ENCODE measurements at regions not wholly inside any gene's neighbourhood (a gene's known extent, or its start where the extent isn't known, plus 50 kb on each side); places are given as distances from the start of the nearest gene placed in this dataset.

- Histone ChIP-seq H3K4me3 (no peak overlapping the region), H3K27ac (replicated peaks in 1 of 4) (no peak overlapping the region)
These were observed 1519.8 kb upstream of the CDH9 start for GRCh38 chr5:28558196-28558595.

GRCh38 chr5:28557114-28557513 lies 1518.7 kb upstream of the CDH9 start:
- no peak for DNase-seq (ENCODE audit: extremely low spot score)
- H3K9me3 ChIP-seq: peaks cover 0 to 9% (median 4%) of the 10 kb centered on the region in 4 donors
- no peak overlapping the region for H3K27ac ChIP-seq (replicated peaks in 1 of 4)
- intact Hi-C loops (cut with DNase I): no loop called here
- no peak overlapping the region for H3K4me3 ChIP-seq
- no peak for TF ChIP-seq EP300 (IDR thresholded peaks at IDR 0.05)
- no peak for TF ChIP-seq POLR2A (IDR thresholded peaks at IDR 0.05; ENCODE audit: low read depth)
- TF ChIP-seq POLR2AphosphoS5 (IDR thresholded peaks at IDR 0.05): no peak
- no peak for TF ChIP-seq CTCF (IDR thresholded peaks at IDR 0.05)
- no peaks in the 10 kb centered on the region for H3K4me1 ChIP-seq
- H3K36me3 ChIP-seq: no peaks in the 10 kb centered on the region
- H3K27me3 ChIP-seq: no peaks in the 10 kb centered on the region

More at GRCh38 chr5:28558196-28558595, 1519.8 kb upstream of the CDH9 start:
- Histone ChIP-seq H3K4me1 (no peaks in the 10 kb centered on the region), H3K27me3 (no peaks in the 10 kb centered on the region), H3K36me3 (no peaks in the 10 kb centered on the region), H3K9me3 (peaks cover 0 to 9% (median 4%) of the 10 kb centered on the region in 4 donors)
- intact Hi-C loops (cut with DNase I): no loop called here
- TF ChIP-seq CTCF (IDR thresholded peaks at IDR 0.05) (no peak), EP300 (IDR thresholded peaks at IDR 0.05) (no peak), POLR2A (IDR thresholded peaks at IDR 0.05; ENCODE audit: low read depth) (no peak), POLR2AphosphoS5 (IDR thresholded peaks at IDR 0.05) (no peak)
- WGBS: 65% methylated on average over 1 of the region's 1 CpG
- DNase-seq (ENCODE audit: extremely low spot score): no peak

GRCh38 chr5:28549588-28549987 lies 1511.2 kb upstream of the CDH9 start:
- no peaks in the 10 kb centered on the region for H3K36me3 ChIP-seq
- intact Hi-C loops (cut with DNase I): no loop called here
- H3K4me3 ChIP-seq: no peak overlapping the region
- H3K9me3 ChIP-seq: peaks cover 0 to 7% (median 0%) of the 10 kb centered on the region in 4 donors
- no peaks in the 10 kb centered on the region for H3K27me3 ChIP-seq
- WGBS: 82% methylated on average over 2 of the region's 2 CpGs
- H3K27ac ChIP-seq (replicated peaks in 1 of 4): no peak overlapping the region
- no peak for DNase-seq (ENCODE audit: extremely low spot score)
- H3K4me1 ChIP-seq: no peaks in the 10 kb centered on the region
- no peak for TF ChIP-seq CTCF (IDR thresholded peaks at IDR 0.05)
- no peak for TF ChIP-seq POLR2AphosphoS5 (IDR thresholded peaks at IDR 0.05)
- no peak for TF ChIP-seq EP300 (IDR thresholded peaks at IDR 0.05)
- TF ChIP-seq POLR2A (IDR thresholded peaks at IDR 0.05; ENCODE audit: low read depth): no peak

- no peak overlapping the region for H3K4me3 ChIP-seq
- intact Hi-C loops (cut with DNase I): no loop called here
- no peak for DNase-seq (ENCODE audit: extremely low spot score)
- no peaks in the 10 kb centered on the region for H3K4me1 ChIP-seq
- no peaks in the 10 kb centered on the region for H3K36me3 ChIP-seq
- 59% methylated on average over 1 of the region's 1 CpG for WGBS
- peaks cover 0 to 7% (median 0%) of the 10 kb centered on the region in 4 donors for H3K9me3 ChIP-seq
- no peak overlapping the region for H3K27ac ChIP-seq (replicated peaks in 1 of 4)
- no peaks in the 10 kb centered on the region for H3K27me3 ChIP-seq
- no peak for TF ChIP-seq EP300 (IDR thresholded peaks at IDR 0.05)
These were observed 1510.5 kb upstream of the CDH9 start for GRCh38 chr5:28548856-28549255.

- no peaks in the 10 kb centered on the region for H3K27me3 ChIP-seq
- no peaks in the 10 kb centered on the region for H3K36me3 ChIP-seq
- H3K4me3 ChIP-seq: no peak overlapping the region
- no peak overlapping the region for H3K27ac ChIP-seq (replicated peaks in 1 of 4)
- intact Hi-C loops (cut with DNase I): no loop called here
- no peak for TF ChIP-seq EP300 (IDR thresholded peaks at IDR 0.05)
- TF ChIP-seq CTCF (IDR thresholded peaks at IDR 0.05): no peak
- TF ChIP-seq POLR2A (IDR thresholded peaks at IDR 0.05; ENCODE audit: low read depth): no peak
- no peak for TF ChIP-seq POLR2AphosphoS5 (IDR thresholded peaks at IDR 0.05)
- no peak for DNase-seq (ENCODE audit: extremely low spot score)
- H3K9me3 ChIP-seq: no peaks in the 10 kb centered on the region
- no peaks in the 10 kb centered on the region for H3K4me1 ChIP-seq
These were observed 1506.1 kb upstream of the CDH9 start for GRCh38 chr5:28544501-28544900.
